Neural cell (in vitro differentiated cells): ENCODE measurements at regions not wholly inside any gene's neighbourhood (a gene's known extent, or its start where the extent isn't known, plus 50 kb on each side); places are given as distances from the start of the nearest gene placed in this dataset.

Experiments
- H2AFZ ChIP-seq: fragments of 200-600, 300-800 bp; sonication (generic), shearing (Covaris generic); 2 replicates; pipeline ENCODE4 v1.6.0; 2014; ENCODE audit warnings: low read depth, mild to moderate bottlenecking, antibody characterized with exemption, low read length, moderate library complexity
- H3F3A ChIP-seq: fragments of 200-600 bp; shearing (Covaris generic); 2 replicates; pipeline ENCODE4 v1.6.1; 2016; ENCODE audit warnings: mild to moderate bottlenecking, moderate library complexity, mixed read lengths, antibody characterized with exemption, low read length; ENCODE audit not compliant: insufficient read depth, poor library complexity, severe bottlenecking
- H3K27ac ChIP-seq: fragments of 200-600, 300-800 bp; sonication (generic), shearing (Covaris generic); 2 replicates; pipeline ENCODE4 v1.5.1; 2014; ENCODE audit warnings: mild to moderate bottlenecking, low read length, moderate library complexity
- H3K27me3 ChIP-seq: fragments of 300-800, 200-600 bp; sonication (generic), shearing (Covaris generic); 2 replicates; pipeline ENCODE4 v1.6.0; 2014; ENCODE audit warnings: mild to moderate bottlenecking, low read depth, low read length, moderate library complexity; ENCODE audit not compliant: insufficient read depth
- H3K36me3 ChIP-seq: fragments of 300-800, 200-600 bp; sonication (generic), shearing (Covaris generic); 2 replicates; pipeline ENCODE4 v1.5.1; 2014; ENCODE audit warnings: mild to moderate bottlenecking, antibody characterized with exemption, low read length, moderate library complexity; ENCODE audit not compliant: insufficient read depth
- H3K4me2 ChIP-seq: fragments of 300-800, 200-600 bp; sonication (generic), shearing (Covaris generic); 2 replicates; pipeline ENCODE4 v1.6.0; 2014; ENCODE audit warnings: mild to moderate bottlenecking, low read length
- H3K4me3 ChIP-seq: fragments of 300-800, 200-600 bp; sonication (generic), shearing (Covaris generic); 2 replicates; pipeline ENCODE4 v1.5.1; 2014; ENCODE audit warnings: mild to moderate bottlenecking, low read length, moderate library complexity
- H3K79me2 ChIP-seq: fragments of 200-600 bp; shearing (Covaris generic); replicated peaks from 2 replicates; pipeline ENCODE4 v1.6.0; 2014; ENCODE audit warnings: mild to moderate bottlenecking, low read length, moderate library complexity; ENCODE audit not compliant: insufficient read depth
- H3K9ac ChIP-seq: fragments of 300-800, 200-600 bp; sonication (generic), shearing (Covaris generic); 2 replicates; pipeline ENCODE4 v1.6.1; 2016; ENCODE audit warnings: mild to moderate bottlenecking, low read length, mixed read lengths
- H3K9me2 ChIP-seq: fragments of 200-600 bp; shearing (Covaris generic); 2 replicates; pipeline ENCODE4 v1.6.1; 2016; ENCODE audit warnings: mild to moderate bottlenecking, low read length, mixed read lengths; ENCODE audit not compliant: insufficient read depth
- H3K9me3 ChIP-seq: fragments of 200-600, 300-800 bp; sonication (generic), shearing (Covaris generic); 2 replicates; pipeline ENCODE4 v1.6.1; 2016; ENCODE audit warnings: mild to moderate bottlenecking, mixed run types, low read length, moderate library complexity, mixed read lengths
- H4K20me1 ChIP-seq: fragments of 200-600 bp; shearing (Covaris generic); 2 replicates; pipeline ENCODE4 v1.6.1; 2016; ENCODE audit warnings: mild to moderate bottlenecking, mixed run types; ENCODE audit not compliant: insufficient read depth
- CTCF ChIP-seq: fragments of 450-650 bp; IDR thresholded peaks from 2 replicates; pipeline ENCODE4 v1.5.1; 2014; ENCODE audit warnings: antibody characterized with exemption, mild to moderate bottlenecking, moderate library complexity; ENCODE audit not compliant: poor library complexity, severe bottlenecking
- EP300 ChIP-seq: fragments of 450-650 bp; conservative IDR thresholded peaks from 2 replicates; pipeline ENCODE4 v1.6.1; 2014; ENCODE audit warnings: antibody characterized with exemption, mild to moderate bottlenecking, moderate library complexity; ENCODE audit not compliant: poor library complexity, severe bottlenecking
- EZH2 ChIP-seq: fragments of 200-600, 300-800 bp; shearing (Covaris generic), sonication (generic); IDR thresholded peaks from 2 replicates; pipeline ENCODE4 v1.6.1; 2014; ENCODE audit warnings: antibody characterized with exemption, low read length, borderline replicate concordance, mild to moderate bottlenecking; ENCODE audit not compliant: insufficient read depth, poor library complexity, severe bottlenecking
- MXI1 ChIP-seq: fragments of 450-650 bp; conservative IDR thresholded peaks from 2 replicates; pipeline ENCODE4 v1.6.1; 2014; ENCODE audit warnings: antibody characterized with exemption, mild to moderate bottlenecking; ENCODE audit not compliant: poor library complexity, severe bottlenecking
- POLR2AphosphoS5 ChIP-seq: IDR thresholded peaks from 2 replicates; pipeline ENCODE4 v1.6.1; 2012
- RAD21 ChIP-seq: fragments of 450-650 bp; conservative IDR thresholded peaks from 2 replicates; pipeline ENCODE4 v1.6.1; 2014; ENCODE audit warnings: antibody characterized with exemption, mild to moderate bottlenecking, moderate library complexity
- SMC3 ChIP-seq: fragments of 450-650 bp; conservative IDR thresholded peaks from 2 replicates; pipeline ENCODE4 v1.6.1; 2014; ENCODE audit warnings: antibody characterized with exemption, mild to moderate bottlenecking, moderate library complexity; ENCODE audit not compliant: poor library complexity
- TAF1 ChIP-seq: IDR thresholded peaks from 2 replicates; pipeline ENCODE4 v1.6.1; 2012; ENCODE audit warnings: low read depth
- TF ChIP-seq, protein P1 (sequence below): IDR thresholded peaks from 2 replicates; pipeline ENCODE4 v1.6.1; 2012; ENCODE audit warnings: borderline replicate concordance

DNA sequence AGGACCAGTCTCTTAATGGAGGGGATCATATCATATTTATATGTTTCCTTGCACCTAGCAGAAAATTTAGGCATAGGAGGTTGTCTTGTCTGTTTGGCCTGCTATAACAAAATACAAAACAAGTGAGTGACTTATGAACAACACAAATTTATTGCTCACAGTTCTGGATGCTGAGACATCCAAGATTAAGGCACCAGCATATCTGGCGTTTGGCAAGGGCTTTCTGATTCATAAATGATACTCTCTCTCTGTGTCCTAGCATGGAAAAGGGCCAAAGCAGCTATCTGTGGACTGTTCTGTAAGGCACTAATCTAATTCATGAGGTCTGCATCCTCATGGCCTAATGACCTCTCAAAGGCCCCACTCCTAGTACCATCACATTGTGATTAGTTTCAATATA lies 683.0 kb downstream of the NR2F2 start:
- Histone ChIP-seq H3K9me2 (no peaks in the 10 kb centered on the region), H2AFZ (no peak overlapping the region), H3F3A (no peaks in the 10 kb centered on the region), H3K27ac (no peak overlapping the region), H3K4me2 (no peak overlapping the region), H3K4me3 (no peak overlapping the region), H4K20me1 (no peaks in the 10 kb centered on the region), H3K9ac (no peak overlapping the region), H3K79me2 (no peaks in the 10 kb centered on the region), H3K9me3 (no peaks in the 10 kb centered on the region), H3K27me3 (no peaks in the 10 kb centered on the region), H3K36me3 (no peaks in the 10 kb centered on the region)
- TF ChIP-seq EP300: no peak
- TF ChIP-seq CTCF: no peak
- TF ChIP-seq, protein P1, sequence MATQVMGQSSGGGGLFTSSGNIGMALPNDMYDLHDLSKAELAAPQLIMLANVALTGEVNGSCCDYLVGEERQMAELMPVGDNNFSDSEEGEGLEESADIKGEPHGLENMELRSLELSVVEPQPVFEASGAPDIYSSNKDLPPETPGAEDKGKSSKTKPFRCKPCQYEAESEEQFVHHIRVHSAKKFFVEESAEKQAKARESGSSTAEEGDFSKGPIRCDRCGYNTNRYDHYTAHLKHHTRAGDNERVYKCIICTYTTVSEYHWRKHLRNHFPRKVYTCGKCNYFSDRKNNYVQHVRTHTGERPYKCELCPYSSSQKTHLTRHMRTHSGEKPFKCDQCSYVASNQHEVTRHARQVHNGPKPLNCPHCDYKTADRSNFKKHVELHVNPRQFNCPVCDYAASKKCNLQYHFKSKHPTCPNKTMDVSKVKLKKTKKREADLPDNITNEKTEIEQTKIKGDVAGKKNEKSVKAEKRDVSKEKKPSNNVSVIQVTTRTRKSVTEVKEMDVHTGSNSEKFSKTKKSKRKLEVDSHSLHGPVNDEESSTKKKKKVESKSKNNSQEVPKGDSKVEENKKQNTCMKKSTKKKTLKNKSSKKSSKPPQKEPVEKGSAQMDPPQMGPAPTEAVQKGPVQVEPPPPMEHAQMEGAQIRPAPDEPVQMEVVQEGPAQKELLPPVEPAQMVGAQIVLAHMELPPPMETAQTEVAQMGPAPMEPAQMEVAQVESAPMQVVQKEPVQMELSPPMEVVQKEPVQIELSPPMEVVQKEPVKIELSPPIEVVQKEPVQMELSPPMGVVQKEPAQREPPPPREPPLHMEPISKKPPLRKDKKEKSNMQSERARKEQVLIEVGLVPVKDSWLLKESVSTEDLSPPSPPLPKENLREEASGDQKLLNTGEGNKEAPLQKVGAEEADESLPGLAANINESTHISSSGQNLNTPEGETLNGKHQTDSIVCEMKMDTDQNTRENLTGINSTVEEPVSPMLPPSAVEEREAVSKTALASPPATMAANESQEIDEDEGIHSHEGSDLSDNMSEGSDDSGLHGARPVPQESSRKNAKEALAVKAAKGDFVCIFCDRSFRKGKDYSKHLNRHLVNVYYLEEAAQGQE: no peak
- TF ChIP-seq RAD21: no peak
- TF ChIP-seq POLR2AphosphoS5: no peak
- no peak for TF ChIP-seq MXI1
- no peak for TF ChIP-seq SMC3
- no peak for TF ChIP-seq TAF1
- TF ChIP-seq EZH2: no peak

- no peak for TF ChIP-seq MXI1
- Histone ChIP-seq H2AFZ (no peak overlapping the region), H3K9ac (no peak overlapping the region), H3K4me2 (no peak overlapping the region), H3K27ac (no peak overlapping the region), H3K9me2 (no peaks in the 10 kb centered on the region), H3F3A (no peaks in the 10 kb centered on the region), H3K4me3 (no peak overlapping the region), H3K27me3 (no peaks in the 10 kb centered on the region), H3K36me3 (no peaks in the 10 kb centered on the region), H3K9me3 (no peaks in the 10 kb centered on the region), H4K20me1 (no peaks in the 10 kb centered on the region), H3K79me2 (no peaks in the 10 kb centered on the region)
These were observed 683.5 kb downstream of the NR2F2 start for GRCh38 chr15:97014001-97014400.

DNA sequence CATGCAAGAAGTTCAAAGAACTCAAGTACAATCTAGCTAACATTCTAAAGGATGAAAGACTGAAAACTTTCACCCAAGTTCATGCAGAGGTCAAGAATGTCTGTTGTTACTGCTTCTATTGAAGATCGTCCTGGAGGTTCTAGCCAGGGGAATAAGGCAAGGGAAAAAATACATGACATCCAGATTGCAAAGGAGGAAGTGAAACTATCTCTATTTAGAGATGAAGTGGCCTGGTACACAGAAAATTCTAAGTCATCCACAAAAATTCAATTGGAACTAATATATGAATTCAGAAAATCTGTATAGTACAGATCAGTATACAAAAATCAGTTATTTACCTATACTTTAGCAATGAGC lies 693.0 kb downstream of the NR2F2 start:
- TF ChIP-seq RAD21: no peak
- no peak for TF ChIP-seq EP300
- TF ChIP-seq, protein P1: no peak
- TF ChIP-seq SMC3: no peak
- TF ChIP-seq MXI1: no peak
- TF ChIP-seq EZH2: no peak
- TF ChIP-seq TAF1: no peak
- no peak for TF ChIP-seq CTCF
- no peak for TF ChIP-seq POLR2AphosphoS5
- no peaks in the 10 kb centered on the region for H4K20me1 ChIP-seq
- H3F3A ChIP-seq: no peaks in the 10 kb centered on the region
- no peak overlapping the region for H3K27ac ChIP-seq
- no peaks in the 10 kb centered on the region for H3K9me2 ChIP-seq
- H3K9me3 ChIP-seq: no peaks in the 10 kb centered on the region
- no peak overlapping the region for H2AFZ ChIP-seq
- no peak overlapping the region for H3K9ac ChIP-seq
- no peak overlapping the region for H3K4me2 ChIP-seq
- H3K4me3 ChIP-seq: no peak overlapping the region
- H3K79me2 ChIP-seq: no peaks in the 10 kb centered on the region
- no peaks in the 10 kb centered on the region for H3K36me3 ChIP-seq
- no peaks in the 10 kb centered on the region for H3K27me3 ChIP-seq
